ENCODE measurements at regions not wholly inside any gene's neighbourhood (a gene's known extent, or its start where the extent isn't known, plus 50 kb on each side); places are given as distances from the start of the nearest gene placed in this dataset.

DNA sequence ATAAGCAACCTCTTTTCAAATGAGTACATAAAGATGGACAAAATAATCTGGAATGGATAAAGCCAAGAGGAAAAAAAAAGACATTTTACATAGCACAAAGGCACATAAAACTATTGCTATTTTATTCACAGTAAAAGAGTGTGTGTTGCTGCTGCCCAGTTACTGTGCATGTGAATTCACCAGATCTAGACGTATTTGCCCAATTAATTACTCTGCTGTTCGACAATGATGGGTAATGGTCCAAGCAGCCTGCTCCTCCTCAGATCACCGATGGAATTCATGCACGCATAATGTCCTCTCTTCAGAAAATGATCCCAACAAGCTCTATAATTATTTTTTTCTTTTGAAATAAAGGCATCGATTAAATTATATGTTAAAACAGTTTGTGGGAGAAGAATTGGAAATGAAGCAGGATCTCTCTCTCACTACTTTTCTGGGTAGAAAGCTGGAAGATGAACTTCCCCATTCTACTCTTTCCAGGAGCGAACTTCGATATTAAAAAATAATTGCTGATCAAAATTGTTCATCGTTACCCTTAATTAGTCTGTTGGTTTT lies 357.4 kb upstream of the CCNH start:
- H3K4me3 ChIP-seq = no peak overlapping the region
- no peaks in the 10 kb centered on the region for H3K79me2 ChIP-seq (ENCODE audit: control insufficient read depth, insufficient read depth, low read length)
- intact Hi-C loops (cut with micrococcal nuclease; ENCODE audit: unreplicated experiment) = no loop called here
- no peak for ATAC-seq
- no peak for DNase-seq (ENCODE audit: low read depth, low spot score)
- no TSS peak for BruUV-seq (replicated peaks)
- CTCF ChIA-PET = interaction anchor here (1.2 kb wide), 1 partner anchor 11 kb away, joined by 5 read pairs; no protein-coding TSS in a partner anchor
- RAD21 ChIA-PET (ENCODE audit: unreplicated experiment) = interaction anchor here (0.9 kb wide), 1 partner anchor 601 kb away, joined by 3 read pairs; no protein-coding TSS in a partner anchor
- in situ Hi-C loops (cut with MboI) = no loop called here
- H4K20me1 ChIP-seq (ENCODE audit: control insufficient read depth, insufficient read depth) = no peaks in the 10 kb centered on the region
- no peaks in the 10 kb centered on the region for H3K9me3 ChIP-seq (replicated peaks; ENCODE audit: control insufficient read depth, insufficient read depth, low read length)
- no peaks in the 10 kb centered on the region for H3K36me3 ChIP-seq (ENCODE audit: control insufficient read depth in 2 of 2, insufficient read depth in 2 of 2, low read length in 1 of 2)
- H3K9ac ChIP-seq (ENCODE audit: control insufficient read depth, insufficient read depth, low read length) = no peak overlapping the region
- H3K27me3 ChIP-seq (replicated peaks in 1 of 2; ENCODE audit: control insufficient read depth in 2 of 2, insufficient read depth in 2 of 2, low read length in 1 of 2) = no peaks in the 10 kb centered on the region
- SMC1A ChIA-PET (ENCODE audit: uncharacterized antibody, unreplicated experiment) = interaction anchor here (0.9 kb wide), 1 partner anchor 906 kb away, joined by 3 read pairs; no protein-coding TSS in a partner anchor
- no peak overlapping the region for H3K27ac ChIP-seq (ENCODE audit: control insufficient read depth, insufficient read depth)
- TF ChIP-seq SUZ12 (IDR thresholded peaks at IDR 0.05; ENCODE audit: unreplicated experiment) (no peak), YY1 (IDR thresholded peaks at IDR 0.05; ENCODE audit: low read depth, low read length) (no peak), CHD1 (IDR thresholded peaks at IDR 0.05; ENCODE audit: low read depth, low read length) (no peak), ZBTB11 (CRISPR knock-in tag; IDR thresholded peaks at IDR 0.05) (no peak), PML (IDR thresholded peaks at IDR 0.05; ENCODE audit: low read length) (no peak), SP1 (IDR thresholded peaks at IDR 0.05; ENCODE audit: low read depth, low read length) (no peak), RB1 (IDR thresholded peaks at IDR 0.05; ENCODE audit: borderline replicate concordance) (no peak), ATF7 (IDR thresholded peaks at IDR 0.05; ENCODE audit: low read depth) (no peak)
- H2AFZ ChIP-seq (ENCODE audit: control insufficient read depth, low read depth, low read length) = no peak overlapping the region
- H3K4me2 ChIP-seq (ENCODE audit: control insufficient read depth, insufficient read depth) = no peak overlapping the region
- FAIRE-seq = no peak
- WGBS (ENCODE audit: insufficient coverage, insufficient replicate concordance, low lambda C conversion rate, missing lambda C conversion rate) = 49% methylated on average over 8 of the region's 8 CpGs
- POLR2A ChIA-PET = no interaction called here
- no peaks in the 10 kb centered on the region for H3K4me1 ChIP-seq (ENCODE audit: control insufficient read depth, insufficient read depth, low read length)

All from GM12878 (cell line).